ENCODE measurements at regions not wholly inside any gene's neighbourhood (a gene's known extent, or its start where the extent isn't known, plus 50 kb on each side); places are given as distances from the start of the nearest gene placed in this dataset.

DNA sequence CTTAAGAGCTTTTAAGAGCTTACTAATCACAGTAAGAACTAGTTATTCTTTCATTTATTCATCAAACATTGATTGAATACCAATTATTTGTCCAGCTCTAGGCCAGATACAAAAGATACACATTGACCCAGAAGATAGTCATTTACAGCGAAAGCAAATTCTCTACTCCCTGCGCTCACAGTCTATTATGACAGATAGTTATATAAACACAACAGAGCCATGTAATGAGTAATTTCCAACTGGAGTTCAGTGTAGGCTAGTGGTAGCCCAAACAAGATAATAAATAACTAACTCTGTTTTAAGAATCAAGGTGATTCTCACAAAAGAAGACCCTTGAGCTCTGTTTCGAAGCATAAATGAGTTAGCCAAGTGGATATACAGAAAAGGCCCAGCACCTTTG is 397.8 kb upstream of the TLE4 start:
- no peak for DNase-seq

DNA sequence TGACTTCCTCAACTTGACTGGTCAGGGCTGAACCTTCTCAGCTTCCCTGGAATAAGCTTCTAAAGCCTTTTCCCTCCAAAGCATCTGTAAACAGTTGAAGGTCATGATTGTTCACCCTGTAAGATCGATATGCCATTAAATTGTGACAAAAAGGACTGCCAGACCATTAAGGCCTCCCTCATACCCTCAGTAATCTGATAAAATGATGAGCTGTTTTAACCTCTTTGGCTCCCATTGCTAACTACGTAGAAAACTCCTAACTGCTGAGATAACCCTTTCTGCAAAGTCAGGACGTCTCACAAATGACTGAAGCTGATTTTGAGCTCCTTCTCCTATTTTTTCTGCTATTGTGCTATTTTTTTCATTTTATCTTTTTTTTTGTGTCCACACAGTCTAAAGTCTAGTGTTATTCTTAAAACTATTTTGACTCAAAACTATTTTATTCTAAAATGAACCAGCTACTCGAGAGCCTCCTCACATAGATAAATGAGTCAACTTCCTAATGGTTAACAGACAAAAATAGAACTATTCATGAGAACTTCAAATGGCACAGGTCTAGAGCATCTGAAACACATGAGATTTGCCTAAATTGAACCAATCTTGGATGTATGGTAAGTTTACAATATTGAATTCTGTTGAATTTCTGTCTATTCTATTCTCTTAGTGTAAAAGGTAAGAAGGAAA is 395.6 kb upstream of the TLE4 start:
- DNase-seq, result no peak

DNA sequence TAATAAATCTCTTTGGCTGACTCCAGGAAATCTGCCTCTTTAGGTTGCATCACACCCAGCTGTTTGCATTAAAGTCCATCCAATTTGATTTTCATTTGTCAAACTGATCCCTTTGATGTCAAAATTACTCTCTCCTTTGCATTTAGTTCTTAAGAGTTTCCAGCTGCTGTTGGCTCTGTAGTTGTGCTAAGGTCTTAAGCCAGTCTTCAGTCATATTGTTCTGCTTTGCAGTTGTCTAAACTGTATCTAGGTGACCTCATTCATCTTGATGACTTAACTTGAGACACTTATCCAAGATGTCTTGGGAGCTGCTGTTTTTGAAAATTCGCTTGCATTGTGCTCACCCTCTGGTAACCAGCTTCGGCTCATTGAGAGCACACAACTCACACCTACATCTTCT is 386.9 kb upstream of the TLE4 start:
- no peak for DNase-seq

DNA sequence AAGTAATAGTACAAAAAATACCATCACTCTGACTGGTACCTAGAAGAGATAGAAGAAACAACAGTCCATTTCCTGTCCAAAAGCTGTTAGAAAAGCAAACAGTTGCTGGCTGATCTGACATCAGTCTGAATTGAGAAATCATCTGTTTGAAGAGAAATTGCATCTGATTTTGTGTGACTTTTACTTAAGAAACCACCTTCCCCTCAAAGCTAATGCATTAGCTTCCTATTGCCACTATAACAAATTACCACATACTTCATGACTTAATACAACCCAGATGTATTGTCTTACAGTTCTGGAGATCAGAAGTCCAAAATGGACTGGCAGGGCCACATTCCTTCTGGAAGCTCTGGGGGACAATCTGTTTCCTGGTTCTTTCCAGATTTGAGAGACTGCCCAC is 385.9 kb upstream of the TLE4 start:
- no peak for DNase-seq

DNA sequence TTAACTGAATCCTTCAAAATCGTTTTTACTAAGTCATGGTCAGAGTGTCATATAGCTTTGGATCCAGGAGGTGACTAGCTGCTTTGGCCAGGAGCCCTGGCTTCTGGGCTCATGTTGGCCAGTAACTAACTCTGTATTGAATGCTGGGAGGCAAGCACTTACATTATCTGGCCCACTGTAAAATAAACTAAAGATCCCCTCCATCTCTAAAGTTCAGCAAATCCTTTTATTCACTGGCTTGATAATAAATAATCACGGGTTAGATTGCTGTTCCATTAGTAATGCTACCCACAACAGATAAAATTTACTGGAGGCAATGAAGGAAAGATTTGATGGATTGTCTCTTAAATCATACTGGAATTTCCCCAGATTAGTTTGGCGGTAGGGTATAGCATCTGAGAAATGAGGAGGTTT is 382.2 kb upstream of the TLE4 start:
- no peak for DNase-seq

DNA sequence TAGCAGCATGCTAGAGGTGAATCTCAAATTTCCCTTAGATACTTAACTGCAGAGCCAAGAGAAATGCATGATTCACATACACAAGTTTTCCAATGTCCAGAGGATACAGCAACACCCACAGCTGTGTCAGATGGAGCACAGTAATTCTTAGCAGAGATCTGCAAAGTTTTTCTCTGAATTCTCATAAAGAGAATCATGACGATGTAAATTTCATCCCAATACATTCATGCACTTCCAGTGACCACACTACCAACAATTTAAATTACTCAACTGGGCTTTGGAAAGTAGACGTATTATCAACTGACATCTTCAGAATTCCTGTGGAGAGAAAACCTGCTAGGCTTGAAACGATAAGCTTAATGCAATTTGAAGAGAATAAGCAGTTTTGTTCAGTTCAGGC is 378.8 kb upstream of the TLE4 start:
- DNase-seq, result no peak

DNA sequence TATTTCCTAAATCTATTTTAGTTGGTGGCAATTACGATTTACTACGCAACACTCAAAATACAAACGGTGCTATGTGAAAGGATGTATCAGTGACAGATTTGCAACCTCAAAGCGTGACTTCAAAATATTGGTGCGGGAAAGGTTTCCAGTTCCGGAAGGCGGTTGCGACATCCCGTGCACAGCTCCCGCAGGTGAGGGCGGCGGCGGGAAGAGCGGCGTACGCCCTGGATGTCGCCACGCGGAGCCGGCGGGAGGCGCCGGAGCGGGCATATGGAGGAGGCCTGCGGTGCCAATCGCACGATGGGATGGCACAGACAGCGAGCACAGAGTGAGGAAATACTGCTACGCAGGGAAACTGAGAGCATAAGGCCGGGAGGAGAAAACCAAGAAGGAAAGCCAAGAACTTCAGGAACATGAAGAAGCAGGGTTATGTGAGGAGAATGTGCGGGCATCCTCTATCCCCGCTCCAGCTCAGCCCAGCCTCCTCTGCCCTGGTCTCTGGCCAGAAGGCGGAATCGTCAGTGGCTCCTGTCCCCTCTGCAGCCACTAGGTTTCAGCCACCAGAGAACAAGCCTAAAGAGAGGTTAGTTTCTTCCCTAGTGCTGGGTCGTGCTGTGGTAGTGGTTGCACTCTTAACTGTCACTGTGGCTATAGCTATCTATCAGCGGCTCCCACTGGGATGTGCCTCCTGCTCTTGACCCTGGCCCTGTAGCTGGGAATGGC is 378.1 kb upstream of the TLE4 start:
- no peak for DNase-seq

DNA sequence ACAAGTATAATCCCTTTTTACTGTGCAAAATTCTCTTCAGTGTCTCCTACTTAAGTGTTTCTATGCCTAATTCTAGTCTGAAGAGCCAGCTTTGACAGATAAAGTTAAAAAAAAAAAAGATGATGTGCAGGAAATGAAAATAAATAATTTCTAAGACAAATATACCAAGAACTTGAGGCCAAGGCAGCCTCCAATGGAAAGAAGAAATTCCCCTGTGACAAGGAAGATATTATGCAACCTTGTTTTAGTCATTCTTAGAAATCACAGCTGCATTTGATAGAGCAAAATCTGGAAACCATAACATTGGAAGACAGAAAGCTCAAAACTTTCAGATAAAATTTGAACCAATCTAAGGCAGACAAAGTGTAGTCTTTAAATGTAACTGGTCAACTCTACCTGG is 375.9 kb upstream of the TLE4 start:
- no peak for DNase-seq

DNA sequence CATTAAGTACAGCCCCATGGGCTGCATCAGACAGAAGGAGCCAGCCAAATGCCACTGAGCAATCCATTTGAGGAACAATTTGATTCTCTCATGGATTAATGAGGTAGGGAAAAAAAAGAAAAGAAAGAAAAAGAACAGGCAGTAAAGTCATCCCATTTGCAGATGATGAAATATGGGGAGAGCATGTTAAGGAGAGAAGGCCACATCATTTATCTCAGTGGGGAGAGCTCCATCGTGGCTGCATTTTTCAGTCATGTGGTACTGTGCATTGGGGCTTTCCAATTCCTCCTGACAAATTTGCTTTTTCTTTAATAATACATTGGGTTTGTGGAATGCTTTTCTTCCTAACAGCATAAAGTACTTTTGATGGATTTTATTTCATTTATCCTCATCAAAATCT is 375.2 kb upstream of the TLE4 start:
- no peak for DNase-seq

DNA sequence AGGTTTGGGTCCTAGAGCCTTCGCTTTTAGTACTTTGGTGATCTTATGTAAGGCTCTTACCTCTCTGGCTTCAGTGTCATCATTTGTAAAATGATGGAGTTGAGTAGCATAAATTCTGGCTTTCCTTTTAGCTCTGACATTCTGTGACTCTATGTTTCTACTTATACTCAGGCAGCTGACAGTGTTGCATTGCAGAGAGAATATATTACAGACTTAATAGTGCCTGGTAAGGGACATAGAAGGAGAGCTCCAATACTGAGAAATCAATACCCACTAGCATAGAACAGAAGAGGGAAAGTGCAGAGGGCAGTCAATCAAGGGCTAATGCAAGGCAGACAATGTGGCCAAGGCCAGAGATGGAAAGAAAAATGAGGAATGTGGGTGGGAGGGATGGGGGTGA is 371.4 kb upstream of the TLE4 start:
- DNase-seq, result no peak

DNA sequence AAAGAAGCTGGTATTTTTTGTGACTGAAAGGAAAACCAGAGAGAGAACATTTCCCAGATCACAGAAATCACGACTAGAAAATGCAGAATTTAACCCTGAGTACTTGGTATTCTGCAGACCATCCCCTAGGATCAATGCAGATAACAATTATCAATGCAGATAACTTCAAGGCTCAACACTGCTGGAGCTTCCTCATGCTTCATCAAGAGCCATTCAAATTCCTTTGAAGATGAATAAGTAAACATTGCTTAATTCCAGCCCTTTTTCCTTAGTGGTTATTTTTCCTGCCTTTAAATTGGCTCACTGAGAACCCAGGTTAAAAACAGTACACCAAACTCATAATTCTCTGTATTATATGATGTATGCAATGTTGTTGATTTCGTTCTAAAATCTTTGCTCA is 370.1 kb upstream of the TLE4 start:
- no peak for DNase-seq

DNA sequence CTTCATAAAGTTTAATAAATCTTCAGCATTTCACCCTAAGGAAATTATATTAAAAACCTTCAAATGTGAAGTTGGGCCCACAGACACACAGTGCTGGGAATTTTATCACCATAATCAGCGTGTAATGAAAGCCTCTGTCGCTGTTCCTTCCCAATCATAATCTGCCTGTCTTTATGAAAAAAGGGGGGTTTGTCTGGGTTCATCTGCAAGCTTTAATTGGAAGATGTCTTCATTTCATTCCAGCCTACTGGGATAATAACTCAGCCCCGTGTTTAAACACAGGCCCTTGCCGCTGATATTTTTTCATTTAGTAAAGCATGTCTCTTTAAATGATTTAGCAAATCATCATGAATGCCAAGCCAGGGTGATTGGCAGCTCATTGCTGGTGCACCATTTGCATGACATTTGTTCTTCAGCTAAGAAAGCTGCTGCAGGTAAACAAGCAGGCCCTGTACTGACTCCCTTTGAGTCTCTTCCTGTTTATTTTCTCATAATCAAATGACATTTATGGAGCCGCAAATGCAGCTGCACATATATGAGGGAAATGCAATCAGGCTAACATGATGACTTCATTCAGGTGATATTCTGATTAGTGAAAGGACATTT is 362.9 kb upstream of the TLE4 start:
- DNase-seq, result no peak

DNA sequence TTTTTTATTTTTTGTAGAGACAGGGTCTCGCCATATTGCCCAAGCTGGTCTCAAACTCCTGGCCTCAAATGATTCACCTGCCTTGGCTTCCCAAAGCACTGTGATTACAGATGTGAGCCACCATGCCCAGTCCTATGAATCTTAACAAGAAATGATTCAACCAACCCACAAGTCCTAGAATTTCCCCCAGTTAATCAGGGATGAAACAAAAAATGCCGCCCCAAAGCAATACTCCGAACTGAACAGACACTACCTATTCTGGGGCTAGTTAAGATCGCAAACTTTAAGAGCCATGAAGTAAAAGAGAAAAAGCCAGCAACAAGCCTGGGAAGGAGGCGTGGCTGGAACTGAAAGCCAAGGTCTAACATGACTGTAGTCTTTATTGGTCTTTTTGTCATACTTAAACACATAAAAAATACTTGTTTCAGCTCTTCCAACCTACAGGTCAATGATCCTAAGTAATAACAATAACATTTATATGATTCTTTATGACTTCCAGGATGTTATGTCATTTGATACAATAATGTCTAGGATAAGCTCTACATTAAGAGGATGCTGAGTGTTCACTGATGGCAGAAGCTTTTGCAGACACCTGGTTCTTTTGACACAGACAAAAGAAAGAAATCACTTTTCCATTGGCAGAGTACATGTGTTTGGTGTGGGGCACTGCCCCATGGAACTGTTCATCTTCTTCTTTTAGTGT is 361.1 kb upstream of the TLE4 start:
- no peak for DNase-seq

DNA sequence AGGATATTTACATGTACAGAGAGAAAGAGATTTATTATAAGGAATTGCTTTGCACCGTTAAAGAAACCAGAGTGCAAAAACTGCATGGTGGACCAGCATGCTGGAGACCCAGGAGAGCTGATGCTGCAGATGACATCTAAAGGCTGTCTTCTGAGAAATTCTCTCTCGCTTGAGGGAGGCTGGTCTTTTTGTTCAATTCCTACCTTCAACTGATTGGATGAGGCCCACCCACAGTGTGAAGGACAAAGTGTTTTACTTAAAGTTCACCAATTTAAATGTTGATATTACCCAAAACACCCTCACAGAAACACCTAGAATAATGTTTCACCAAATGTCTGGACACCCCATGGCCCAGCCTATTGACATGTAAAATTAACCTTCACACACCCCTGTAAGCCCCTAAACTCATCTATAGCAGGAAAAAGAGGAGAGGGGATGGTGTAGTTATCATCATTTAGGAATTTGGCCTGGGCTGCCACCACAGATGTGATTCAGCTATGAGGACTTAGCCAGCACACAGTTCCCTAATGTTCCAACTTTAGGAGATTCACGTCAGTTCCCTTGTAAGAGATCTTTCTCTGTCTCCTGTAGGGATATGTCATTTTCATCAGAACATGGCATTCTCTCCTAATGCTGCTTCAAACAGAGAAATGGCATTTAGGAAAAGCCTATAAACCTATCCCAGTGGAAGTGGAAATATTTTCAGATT is 358.2 kb upstream of the TLE4 start:
- no peak for DNase-seq

DNA sequence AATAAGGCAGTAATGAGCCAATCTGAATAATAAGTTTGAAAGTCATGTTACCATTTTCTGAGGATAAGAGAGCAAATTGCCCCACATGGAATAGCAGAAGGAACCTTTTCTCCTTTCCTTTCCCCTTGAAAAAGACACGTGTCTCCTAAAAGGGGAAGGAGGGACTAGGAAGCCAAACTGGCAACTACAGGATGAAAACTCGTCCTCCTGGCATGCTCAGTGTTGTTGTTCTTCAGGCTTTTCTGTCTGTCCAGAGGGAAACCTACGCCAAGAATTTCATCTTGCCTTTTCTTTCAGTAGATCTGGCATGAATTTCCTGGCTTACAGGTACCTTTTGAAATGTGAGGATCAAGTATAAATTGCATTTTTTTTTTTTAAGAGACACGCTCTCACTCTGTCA is 355.9 kb upstream of the TLE4 start:
- DNase-seq, result no peak

DNA sequence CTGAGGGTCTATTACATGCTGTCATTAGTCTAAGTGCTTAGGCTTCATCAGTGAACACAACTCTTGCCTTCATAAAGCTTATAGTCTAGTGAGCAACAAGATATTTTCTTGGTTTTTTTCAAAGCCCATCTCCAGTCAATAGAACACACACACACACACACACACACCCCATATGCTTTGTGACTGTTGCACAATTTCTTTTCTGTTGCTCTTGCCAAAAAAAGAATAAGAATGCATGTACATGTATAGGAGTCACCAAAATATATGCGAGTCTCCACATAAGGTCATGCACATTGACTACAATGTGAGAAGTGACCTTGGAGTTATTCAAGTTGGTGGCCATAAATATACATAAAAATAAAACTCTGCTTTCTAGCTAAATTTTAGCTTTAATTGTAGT is 351.5 kb upstream of the TLE4 start:
- DNase-seq, result no peak

DNA sequence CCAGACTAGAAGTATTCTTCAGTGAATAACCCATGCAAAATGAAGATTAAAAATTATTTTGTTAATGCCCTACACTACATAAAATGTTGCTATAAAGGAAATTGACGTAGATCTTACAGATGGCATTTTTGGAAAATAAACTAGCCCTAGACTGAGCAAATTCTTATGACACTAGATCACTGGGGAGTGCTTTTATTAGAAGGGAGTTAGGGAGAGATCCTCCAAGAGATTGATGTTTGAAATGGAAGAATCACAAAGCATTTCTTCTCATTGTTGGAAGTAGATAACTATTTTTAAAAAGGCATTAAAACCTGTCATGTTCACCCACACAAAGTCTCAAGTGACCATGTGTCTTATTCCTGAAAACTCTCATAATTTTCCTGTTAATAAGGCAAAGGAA is 351.1 kb upstream of the TLE4 start:
- no peak for DNase-seq

DNA sequence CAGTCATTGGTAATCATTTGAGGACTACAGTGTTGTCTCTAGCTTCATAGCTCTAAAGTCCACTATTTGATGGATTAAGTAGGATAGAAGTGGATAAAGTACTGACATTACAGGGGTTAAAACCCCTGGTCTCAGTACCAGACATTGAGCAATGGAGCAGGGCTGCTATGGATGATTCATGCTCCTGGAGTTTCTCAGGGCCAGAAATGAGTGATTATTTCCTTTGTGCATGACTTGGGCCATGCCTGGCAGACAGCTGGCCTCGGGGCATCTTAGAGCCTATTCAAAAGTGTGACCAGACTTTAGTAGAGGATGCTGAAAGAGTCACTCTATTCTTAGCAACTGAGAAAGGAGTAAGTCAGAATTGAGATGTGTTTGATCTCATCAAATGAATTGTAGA is 350.7 kb upstream of the TLE4 start:
- no peak for DNase-seq

DNA sequence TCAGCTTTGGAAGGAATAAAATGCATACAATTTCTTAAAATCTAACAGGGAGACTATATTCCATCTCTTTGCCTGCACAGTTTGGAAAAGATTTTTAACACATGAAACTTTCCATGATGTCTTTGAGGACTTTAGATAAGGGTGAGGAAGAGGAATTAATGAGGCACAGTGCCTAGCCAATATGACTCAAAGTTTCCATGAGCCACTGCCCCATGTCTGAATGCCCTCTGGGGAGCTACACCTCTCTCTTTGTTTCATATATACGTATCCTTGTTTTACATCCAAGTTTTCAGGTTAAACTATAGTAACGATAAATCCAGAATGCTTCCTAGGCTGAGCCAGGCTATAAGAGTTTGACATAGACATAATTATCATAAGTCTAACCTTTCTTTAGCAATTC is 349.3 kb upstream of the TLE4 start:
- no peak for DNase-seq

DNA sequence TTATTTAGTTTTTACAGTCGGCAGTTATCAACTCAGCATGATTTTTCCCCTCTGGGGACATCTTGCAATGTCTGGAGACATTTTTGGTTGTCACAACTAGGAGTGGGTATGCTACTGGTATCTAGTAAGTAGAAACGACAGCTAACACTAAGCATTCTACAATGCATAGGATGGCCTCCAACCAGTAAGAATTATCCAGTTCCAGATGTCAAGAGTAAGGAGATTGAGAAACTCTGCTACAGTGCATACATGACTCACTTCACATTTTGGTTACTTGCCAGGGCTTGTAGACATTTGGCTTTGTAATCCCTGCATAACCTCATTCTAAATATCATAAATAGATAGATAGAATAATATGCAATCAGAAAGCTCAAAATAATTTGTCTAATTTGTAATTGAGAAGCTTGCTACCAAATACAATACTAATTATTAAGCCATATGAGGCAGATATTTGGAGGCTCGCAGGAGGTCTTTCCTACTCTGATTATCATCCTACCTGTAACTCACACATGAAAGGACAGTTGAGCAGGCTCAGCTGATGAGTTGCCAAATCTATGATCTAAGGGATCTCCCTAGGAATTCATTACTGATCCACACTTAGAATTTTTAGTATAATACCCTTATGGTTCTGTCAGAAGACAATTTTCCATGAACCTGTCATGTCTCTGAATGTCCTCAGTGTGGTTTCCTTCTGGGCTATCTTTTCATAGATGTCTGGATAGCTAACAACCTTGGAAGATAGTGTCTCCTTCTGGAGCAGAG is 346.9 kb upstream of the TLE4 start:
- no peak for DNase-seq

DNA sequence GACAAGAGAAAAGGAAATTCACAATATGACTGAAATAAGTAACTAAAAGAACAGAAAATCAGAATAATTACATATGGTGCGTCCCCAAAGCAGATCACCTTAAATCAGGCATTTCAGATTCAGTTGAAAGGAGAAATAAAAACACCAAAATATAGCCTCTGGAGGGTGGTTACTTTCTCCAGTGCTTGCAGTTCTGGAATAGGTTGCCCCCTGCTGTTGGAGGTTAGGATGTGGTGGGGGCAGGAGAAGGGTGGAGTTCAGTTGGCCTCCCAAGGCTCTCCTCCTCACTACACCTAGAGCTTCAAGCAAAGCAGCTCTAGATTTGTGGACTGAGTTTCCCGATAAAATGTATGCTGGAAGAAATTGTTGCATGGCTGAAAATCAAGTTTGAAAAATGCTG is 338.2 kb upstream of the TLE4 start:
- DNase-seq, result no peak

DNA sequence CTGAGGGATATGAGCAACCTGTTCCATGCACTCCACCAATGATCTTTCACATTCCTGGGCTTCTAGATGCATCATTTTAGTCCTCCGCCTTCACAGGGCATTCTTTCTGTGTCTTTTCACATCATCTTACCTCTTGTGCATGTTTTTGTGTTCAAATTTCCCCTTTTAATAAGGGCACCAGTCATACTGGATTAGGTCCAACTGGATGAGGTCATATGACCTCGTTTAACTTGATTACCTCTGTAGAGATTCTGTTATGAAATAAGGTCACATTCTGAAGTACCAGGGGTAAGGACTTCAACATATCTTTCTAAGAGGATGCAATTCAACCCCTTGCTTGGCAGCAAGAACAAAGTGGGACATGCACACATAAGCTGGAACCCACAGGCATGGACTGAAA is 335.3 kb upstream of the TLE4 start:
- no peak for DNase-seq

DNA sequence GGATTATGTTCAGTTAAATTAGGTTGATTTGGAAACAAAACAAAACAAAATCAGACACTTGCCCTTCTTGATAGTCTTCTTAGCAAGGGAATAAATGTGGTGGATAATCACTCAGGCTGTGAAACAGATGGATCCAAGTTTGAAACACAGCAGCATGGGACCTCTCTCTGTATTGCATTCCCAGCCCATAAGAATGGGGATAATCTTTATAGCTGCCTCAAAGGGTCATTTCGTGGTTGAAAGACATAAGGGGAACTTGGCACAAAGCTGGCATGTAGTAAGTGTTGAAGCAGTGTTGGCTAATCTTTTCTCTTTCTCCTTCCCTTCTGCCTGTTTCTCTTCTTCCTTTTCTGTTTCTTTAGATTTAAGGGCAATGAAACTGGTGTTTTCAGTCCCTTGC is 333.9 kb upstream of the TLE4 start:
- no peak for DNase-seq
